ENCODE measurements at regions not wholly inside any gene's neighbourhood (a gene's known extent, or its start where the extent isn't known, plus 50 kb on each side); places are given as distances from the start of the nearest gene placed in this dataset.

GRCh38 chrX:97682991-97683840, 799.5 kb downstream of the RPA4 start:
- no peaks in the 10 kb centered on the region for H3K36me3 ChIP-seq
- H3K27ac ChIP-seq = no peak overlapping the region
- TF ChIP-seq CTCF (IDR thresholded peaks at IDR 0.05) = no peak
- H3K9me3 ChIP-seq = no peaks in the 10 kb centered on the region
- H3K4me1 ChIP-seq = no peaks in the 10 kb centered on the region
- no peak for DNase-seq
- intact Hi-C loops (cut with DNase I; ENCODE audit: low total_unique reads) = no loop called here
- no peaks in the 10 kb centered on the region for H3K27me3 ChIP-seq
- no peak overlapping the region for H3K4me3 ChIP-seq

- intact Hi-C loops (cut with DNase I; ENCODE audit: low total_unique reads) = no loop called here
- DNase-seq = no peak
- Histone ChIP-seq H3K9me3 (no peaks in the 10 kb centered on the region), H3K27me3 (no peaks in the 10 kb centered on the region), H3K27ac (no peak overlapping the region), H3K36me3 (no peaks in the 10 kb centered on the region), H3K4me3 (no peak overlapping the region), H3K4me1 (no peaks in the 10 kb centered on the region)
- TF ChIP-seq CTCF (IDR thresholded peaks at IDR 0.05) = peak in 1 of 2 experiments; percentile 15
These were observed 802.0 kb downstream of the RPA4 start for GRCh38 chrX:97685753-97686152.

GRCh38 chrX:97691901-97692455, 808.3 kb downstream of the RPA4 start:
- Histone ChIP-seq H3K36me3 (no peaks in the 10 kb centered on the region), H3K4me3 (no peak overlapping the region), H3K27ac (no peak overlapping the region), H3K9me3 (peaks cover 0 to 2% (median 0%) of the 10 kb centered on the region in 3 donors), H3K4me1 (no peaks in the 10 kb centered on the region), H3K27me3 (no peaks in the 10 kb centered on the region)
- DNase-seq = no peak
- intact Hi-C loops (cut with DNase I; ENCODE audit: low total_unique reads) = no loop called here
- no peak for TF ChIP-seq CTCF (IDR thresholded peaks at IDR 0.05)

- Histone ChIP-seq H3K36me3 (no peaks in the 10 kb centered on the region), H3K27ac (no peak overlapping the region), H3K4me3 (no peak overlapping the region), H3K9me3 (peaks cover 0 to 8% (median 3%) of the 10 kb centered on the region in 3 donors), H3K27me3 (no peaks in the 10 kb centered on the region), H3K4me1 (no peaks in the 10 kb centered on the region)
- intact Hi-C loops (cut with DNase I; ENCODE audit: low total_unique reads) = no loop called here
- no peak for TF ChIP-seq CTCF (IDR thresholded peaks at IDR 0.05)
- no peak for DNase-seq
These were observed 808.9 kb downstream of the RPA4 start for GRCh38 chrX:97692575-97692974.

GRCh38 chrX:97700547-97700946, 816.8 kb downstream of the RPA4 start:
- TF ChIP-seq CTCF (IDR thresholded peaks at IDR 0.05) = no peak
- Histone ChIP-seq H3K4me3 (no peak overlapping the region), H3K27ac (no peak overlapping the region), H3K36me3 (no peaks in the 10 kb centered on the region), H3K4me1 (no peaks in the 10 kb centered on the region), H3K9me3 (peaks cover 0 to 11% (median 3%) of the 10 kb centered on the region in 3 donors), H3K27me3 (no peaks in the 10 kb centered on the region)
- intact Hi-C loops (cut with DNase I; ENCODE audit: low total_unique reads) = no loop called here
- DNase-seq = no peak

Data from tibial artery (tissue), 4 donors.